ENCODE measurements at regions not wholly inside any gene's neighbourhood (a gene's known extent, or its start where the extent isn't known, plus 50 kb on each side); places are given as distances from the start of the nearest gene placed in this dataset.

- H3K4me1 ChIP-seq (ENCODE audit: control insufficient read depth, extremely low read depth, insufficient read depth, low read length), result no peaks in the 10 kb centered on the region
- H3K27ac ChIP-seq (ENCODE audit: insufficient read depth, low read length), result no peak overlapping the region
- H3K4me2 ChIP-seq (ENCODE audit: extremely low read depth, insufficient read depth, low read length), result no peak overlapping the region
- H3K4me3 ChIP-seq (replicated peaks in 1 of 4; ENCODE audit: control extremely low read depth in 1 of 4, insufficient read depth in 1 of 4, low read depth in 3 of 4, low read length in 4 of 4), result no peak overlapping the region
- peak; percentile 39 to 55 for DNase-seq (ENCODE audit: low read depth in 2 of 2)
- no peaks in the 10 kb centered on the region for H4K20me1 ChIP-seq (ENCODE audit: control insufficient read depth, extremely low read depth, insufficient read depth, low read length)
- peak; percentile 75 to 80 for TF ChIP-seq CTCF (conservative IDR thresholded peaks at IDR 0.05 in 1 of 2, IDR thresholded peaks at IDR 0.05 in 1 of 2; ENCODE audit: low read depth in 1 of 2, low read length in 2 of 2)
- no peak for TF ChIP-seq EZH2 (IDR thresholded peaks at IDR 0.05; ENCODE audit: low read length, missing control alignments)
- H3K79me2 ChIP-seq (ENCODE audit: control insufficient read depth, insufficient read depth, low read length), result no peaks in the 10 kb centered on the region
- no peak overlapping the region for H3K9ac ChIP-seq (ENCODE audit: insufficient read depth, low read length)
- H3K27me3 ChIP-seq (ENCODE audit: control insufficient read depth, insufficient read depth, low read length), result no peaks in the 10 kb centered on the region
- H2AFZ ChIP-seq (ENCODE audit: low read length), result no peak overlapping the region
- H3K36me3 ChIP-seq (ENCODE audit: control insufficient read depth, insufficient read depth, low read length), result no peaks in the 10 kb centered on the region
- no peaks in the 10 kb centered on the region for H3K9me3 ChIP-seq (ENCODE audit: control insufficient read depth, insufficient read depth, low read depth, low read length)
Measured at GRCh38 chr10:25875556-25876165, 58.4 kb upstream of the MYO3A start.

GRCh38 chr10:25877296-25877695, 56.7 kb upstream of the MYO3A start:
- Histone ChIP-seq H3K79me2 (ENCODE audit: control insufficient read depth, insufficient read depth, low read length) (no peaks in the 10 kb centered on the region), H3K9me3 (ENCODE audit: control insufficient read depth, insufficient read depth, low read depth, low read length) (no peaks in the 10 kb centered on the region), H3K27ac (ENCODE audit: insufficient read depth, low read length) (no peak overlapping the region), H2AFZ (ENCODE audit: low read length) (no peak overlapping the region), H3K36me3 (ENCODE audit: control insufficient read depth, insufficient read depth, low read length) (no peaks in the 10 kb centered on the region), H3K4me2 (ENCODE audit: extremely low read depth, insufficient read depth, low read length) (no peak overlapping the region), H3K9ac (ENCODE audit: insufficient read depth, low read length) (no peak overlapping the region), H4K20me1 (ENCODE audit: control insufficient read depth, extremely low read depth, insufficient read depth, low read length) (no peaks in the 10 kb centered on the region), H3K27me3 (ENCODE audit: control insufficient read depth, insufficient read depth, low read length) (no peaks in the 10 kb centered on the region), H3K4me3 (replicated peaks in 1 of 4; ENCODE audit: control extremely low read depth in 1 of 4, insufficient read depth in 1 of 4, low read depth in 3 of 4, low read length in 4 of 4) (no peak overlapping the region), H3K4me1 (ENCODE audit: control insufficient read depth, extremely low read depth, insufficient read depth, low read length) (no peaks in the 10 kb centered on the region)
- no peak for TF ChIP-seq CTCF (conservative IDR thresholded peaks at IDR 0.05 in 1 of 2, IDR thresholded peaks at IDR 0.05 in 1 of 2; ENCODE audit: low read depth in 1 of 2, low read length in 2 of 2)
- TF ChIP-seq EZH2 (IDR thresholded peaks at IDR 0.05; ENCODE audit: low read length, missing control alignments), result no peak
- DNase-seq (ENCODE audit: low read depth in 2 of 2), result no peak

Data from fibroblast of lung (primary cell).